LNCaP clone FGC (cell line): ENCODE measurements at regions not wholly inside any gene's neighbourhood (a gene's known extent, or its start where the extent isn't known, plus 50 kb on each side); places are given as distances from the start of the nearest gene placed in this dataset.

Source experiments
- DNase-seq: peaks from one replicate; pipeline ENCODE4 v3.0.0-alpha.2; 2011; ENCODE audit warnings: low read depth
- H3K4me3 ChIP-seq: 2 replicates; pipeline ENCODE4 v1.5.1; 2011; ENCODE audit warnings: mild to moderate bottlenecking, low read depth, low read length, control low read depth
- TF ChIP-seq, protein P1 (sequence below): IDR thresholded peaks from 2 replicates; pipeline ENCODE4 v1.5.1; 2012; ENCODE audit warnings: mild to moderate bottlenecking; ENCODE audit not compliant: control insufficient read depth, insufficient read depth; ENCODE audit errors: extremely low read depth

DNA sequence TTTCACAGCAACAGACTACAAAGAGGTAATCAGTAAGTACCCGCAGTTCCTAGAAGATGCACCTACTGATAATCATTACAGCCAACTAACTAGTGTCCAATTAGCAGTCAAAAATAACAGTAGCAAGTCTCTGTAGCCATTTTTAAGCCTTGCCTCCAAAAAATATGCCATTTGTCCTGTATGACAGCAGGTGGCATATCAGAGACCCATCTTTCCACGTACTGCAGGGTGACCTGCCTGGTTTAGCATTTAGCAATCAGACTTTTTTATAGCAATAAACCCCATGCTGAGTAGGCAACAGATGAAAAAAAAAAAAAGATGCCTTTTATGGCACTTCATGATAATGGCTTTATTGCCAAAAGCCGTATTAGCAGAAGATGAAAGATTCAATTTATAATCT is 155.3 kb upstream of the LSM14A start:
- TF ChIP-seq, protein P1, sequence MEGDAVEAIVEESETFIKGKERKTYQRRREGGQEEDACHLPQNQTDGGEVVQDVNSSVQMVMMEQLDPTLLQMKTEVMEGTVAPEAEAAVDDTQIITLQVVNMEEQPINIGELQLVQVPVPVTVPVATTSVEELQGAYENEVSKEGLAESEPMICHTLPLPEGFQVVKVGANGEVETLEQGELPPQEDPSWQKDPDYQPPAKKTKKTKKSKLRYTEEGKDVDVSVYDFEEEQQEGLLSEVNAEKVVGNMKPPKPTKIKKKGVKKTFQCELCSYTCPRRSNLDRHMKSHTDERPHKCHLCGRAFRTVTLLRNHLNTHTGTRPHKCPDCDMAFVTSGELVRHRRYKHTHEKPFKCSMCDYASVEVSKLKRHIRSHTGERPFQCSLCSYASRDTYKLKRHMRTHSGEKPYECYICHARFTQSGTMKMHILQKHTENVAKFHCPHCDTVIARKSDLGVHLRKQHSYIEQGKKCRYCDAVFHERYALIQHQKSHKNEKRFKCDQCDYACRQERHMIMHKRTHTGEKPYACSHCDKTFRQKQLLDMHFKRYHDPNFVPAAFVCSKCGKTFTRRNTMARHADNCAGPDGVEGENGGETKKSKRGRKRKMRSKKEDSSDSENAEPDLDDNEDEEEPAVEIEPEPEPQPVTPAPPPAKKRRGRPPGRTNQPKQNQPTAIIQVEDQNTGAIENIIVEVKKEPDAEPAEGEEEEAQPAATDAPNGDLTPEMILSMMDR, result peak; percentile 70
- H3K4me3 ChIP-seq, result no peak overlapping the region
- peak; percentile 31 for DNase-seq

- TF ChIP-seq, protein P1, result no peak
- no peak overlapping the region for H3K4me3 ChIP-seq
- no peak for DNase-seq
Observed at GRCh38 chr19:34017601-34018000, 154.7 kb upstream of the LSM14A start.

- no peak for DNase-seq
- H3K4me3 ChIP-seq, result no peak overlapping the region
- TF ChIP-seq, protein P1, result no peak
Observed at GRCh38 chr19:34018546-34018945, 153.8 kb upstream of the LSM14A start.

GRCh38 chr19:34023381-34023780 is 148.9 kb upstream of the LSM14A start:
- DNase-seq, result no peak
- H3K4me3 ChIP-seq, result no peak overlapping the region
- TF ChIP-seq, protein P1, result no peak

DNA sequence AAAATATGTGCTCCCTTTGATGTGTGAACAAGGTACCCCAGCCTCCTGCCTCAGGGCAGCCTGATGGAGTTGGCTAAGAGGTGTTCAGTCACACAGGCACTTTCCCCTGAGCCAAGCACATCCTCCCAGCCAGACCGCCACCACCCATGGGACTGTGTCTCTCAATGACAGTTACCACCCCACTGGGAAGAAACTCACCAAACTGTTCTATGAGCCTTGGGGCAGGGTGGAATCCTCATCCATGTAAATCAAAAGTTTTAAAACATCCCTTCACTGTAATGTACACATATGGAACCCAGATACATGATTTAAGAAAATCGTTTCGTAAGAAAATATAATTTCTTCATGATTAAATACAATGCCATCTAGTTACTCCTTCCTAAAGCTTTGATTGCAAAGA is 138.4 kb upstream of the LSM14A start:
- H3K4me3 ChIP-seq, result no peak overlapping the region
- DNase-seq, result no peak

DNA sequence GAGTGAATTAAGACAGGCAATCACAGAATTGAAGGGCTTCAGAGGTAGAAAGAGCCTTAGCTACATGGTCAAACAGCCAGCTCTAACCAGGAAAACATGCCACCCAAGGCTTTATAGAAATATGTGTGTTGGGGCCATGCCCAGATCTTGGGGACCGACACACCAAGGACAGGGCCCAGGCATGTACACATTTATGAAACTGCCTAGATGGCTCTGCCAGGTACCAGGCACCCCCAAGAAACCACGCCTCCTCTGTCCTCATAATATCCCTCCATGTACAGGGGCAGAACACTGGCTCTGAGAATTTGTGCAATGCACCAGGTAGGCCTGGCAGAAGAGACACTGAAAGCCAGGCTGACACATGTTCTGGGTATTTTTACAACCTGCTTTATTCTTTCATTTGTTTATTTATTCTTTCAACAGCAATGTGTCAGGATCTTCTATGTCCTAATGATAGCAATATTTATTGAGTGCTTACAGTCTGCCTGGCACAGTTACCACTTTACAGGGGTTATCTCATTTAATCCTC is 137.9 kb upstream of the LSM14A start:
- H3K4me3 ChIP-seq, result no peak overlapping the region
- TF ChIP-seq, protein P1, result no peak
- DNase-seq, result peak; percentile 32

More for the DNA sequence above, 138.4 kb upstream of the LSM14A start:
- TF ChIP-seq, protein P1, result no peak

GRCh38 chr19:34041925-34042521 is 130.3 kb upstream of the LSM14A start:
- TF ChIP-seq, protein P1, result peak; percentile 90
- no peak overlapping the region for H3K4me3 ChIP-seq
- no peak for DNase-seq
